ENCODE measurements at regions not wholly inside any gene's neighbourhood (a gene's known extent, or its start where the extent isn't known, plus 50 kb on each side); places are given as distances from the start of the nearest gene placed in this dataset.

DNA sequence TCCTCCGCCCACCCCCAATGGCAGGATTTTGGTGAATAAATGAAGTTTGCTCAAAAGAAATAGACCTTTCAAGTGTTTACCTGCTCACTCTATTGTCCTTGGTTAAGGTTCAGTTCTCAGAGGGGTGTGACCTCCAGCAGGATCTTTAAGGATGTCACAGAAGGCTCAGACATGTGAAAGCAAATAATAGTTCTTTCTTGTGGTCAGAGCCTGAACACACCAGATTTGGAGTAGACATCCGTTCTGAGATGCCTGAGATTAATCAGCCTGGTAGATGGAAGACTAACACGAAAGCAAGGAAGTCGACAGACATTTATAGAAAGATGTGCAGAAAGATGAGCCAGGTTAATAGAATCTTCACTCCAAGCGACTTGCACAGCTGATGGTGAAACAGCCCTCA, 557.9 kb upstream of the CDH11 start:
- H3K27me3 ChIP-seq, result no peaks in the 10 kb centered on the region
- no peaks in the 10 kb centered on the region for H3K36me3 ChIP-seq
- H3K27ac ChIP-seq, result no peak overlapping the region
- H3K4me1 ChIP-seq, result no peaks in the 10 kb centered on the region
- H3K9me3 ChIP-seq, result no peaks in the 10 kb centered on the region
- TF ChIP-seq POLR2A (IDR thresholded peaks at IDR 0.05), result no peak
- TF ChIP-seq, protein P1, sequence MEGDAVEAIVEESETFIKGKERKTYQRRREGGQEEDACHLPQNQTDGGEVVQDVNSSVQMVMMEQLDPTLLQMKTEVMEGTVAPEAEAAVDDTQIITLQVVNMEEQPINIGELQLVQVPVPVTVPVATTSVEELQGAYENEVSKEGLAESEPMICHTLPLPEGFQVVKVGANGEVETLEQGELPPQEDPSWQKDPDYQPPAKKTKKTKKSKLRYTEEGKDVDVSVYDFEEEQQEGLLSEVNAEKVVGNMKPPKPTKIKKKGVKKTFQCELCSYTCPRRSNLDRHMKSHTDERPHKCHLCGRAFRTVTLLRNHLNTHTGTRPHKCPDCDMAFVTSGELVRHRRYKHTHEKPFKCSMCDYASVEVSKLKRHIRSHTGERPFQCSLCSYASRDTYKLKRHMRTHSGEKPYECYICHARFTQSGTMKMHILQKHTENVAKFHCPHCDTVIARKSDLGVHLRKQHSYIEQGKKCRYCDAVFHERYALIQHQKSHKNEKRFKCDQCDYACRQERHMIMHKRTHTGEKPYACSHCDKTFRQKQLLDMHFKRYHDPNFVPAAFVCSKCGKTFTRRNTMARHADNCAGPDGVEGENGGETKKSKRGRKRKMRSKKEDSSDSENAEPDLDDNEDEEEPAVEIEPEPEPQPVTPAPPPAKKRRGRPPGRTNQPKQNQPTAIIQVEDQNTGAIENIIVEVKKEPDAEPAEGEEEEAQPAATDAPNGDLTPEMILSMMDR (IDR thresholded peaks at IDR 0.05), result no peak
- H3K4me3 ChIP-seq, result no peak overlapping the region
- no peak for DNase-seq

DNA sequence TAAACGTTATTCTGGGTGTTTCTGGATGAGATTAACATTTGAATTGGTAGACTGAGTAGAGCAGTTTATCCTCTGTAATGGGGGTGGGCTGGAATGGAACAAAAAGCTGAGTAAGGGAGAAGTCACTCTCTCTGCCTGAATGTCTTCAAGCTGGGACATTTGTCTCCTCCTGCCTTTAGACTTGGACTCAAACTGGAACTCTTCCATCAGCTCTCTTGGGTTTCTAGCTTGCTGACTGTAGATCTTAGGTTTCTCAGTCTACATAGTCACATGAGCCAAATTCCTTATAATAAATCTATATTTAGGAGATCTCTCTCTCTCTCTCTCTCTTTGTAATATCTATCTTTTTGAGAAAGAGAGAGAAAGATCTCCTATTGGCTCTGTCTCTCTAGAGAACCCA, 553.3 kb upstream of the CDH11 start:
- no peaks in the 10 kb centered on the region for H3K27me3 ChIP-seq
- H3K9me3 ChIP-seq, result no peaks in the 10 kb centered on the region
- DNase-seq, result no peak

DNA sequence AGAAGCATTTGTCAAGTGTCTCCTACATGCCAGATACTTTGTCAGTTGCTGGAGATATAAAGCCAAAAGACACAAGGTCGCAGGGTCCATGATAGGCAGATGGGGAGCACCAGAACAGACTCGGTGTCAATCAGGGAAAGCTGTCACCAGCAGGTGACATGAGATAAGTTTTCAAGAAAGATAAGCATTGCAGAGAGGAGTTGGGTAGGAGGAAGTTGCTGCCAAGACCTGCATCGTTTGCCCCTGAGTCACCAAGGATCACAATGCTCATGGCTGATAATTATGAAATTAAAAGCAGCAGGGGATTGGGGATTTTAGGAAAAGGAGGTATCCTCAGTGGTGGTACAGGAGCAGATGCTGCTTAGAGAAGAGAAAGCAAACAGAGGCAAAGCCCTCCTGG, 551.1 kb upstream of the CDH11 start:
- DNase-seq, result no peak
- H3K36me3 ChIP-seq, result no peaks in the 10 kb centered on the region
- no peak overlapping the region for H3K4me3 ChIP-seq
- H3K9me3 ChIP-seq, result no peaks in the 10 kb centered on the region
- H3K27me3 ChIP-seq, result no peaks in the 10 kb centered on the region
- H3K27ac ChIP-seq, result no peak overlapping the region
- no peak for TF ChIP-seq POLR2A (IDR thresholded peaks at IDR 0.05)
- TF ChIP-seq, protein P1 (IDR thresholded peaks at IDR 0.05), result no peak
- H3K4me1 ChIP-seq, result no peaks in the 10 kb centered on the region

More for the DNA sequence above, 553.3 kb upstream of the CDH11 start:
- no peaks in the 10 kb centered on the region for H3K36me3 ChIP-seq
- no peak overlapping the region for H3K27ac ChIP-seq
- H3K4me1 ChIP-seq, result no peaks in the 10 kb centered on the region
- no peak overlapping the region for H3K4me3 ChIP-seq
- TF ChIP-seq, protein P1 (IDR thresholded peaks at IDR 0.05), result no peak
- TF ChIP-seq POLR2A (IDR thresholded peaks at IDR 0.05), result no peak

DNA sequence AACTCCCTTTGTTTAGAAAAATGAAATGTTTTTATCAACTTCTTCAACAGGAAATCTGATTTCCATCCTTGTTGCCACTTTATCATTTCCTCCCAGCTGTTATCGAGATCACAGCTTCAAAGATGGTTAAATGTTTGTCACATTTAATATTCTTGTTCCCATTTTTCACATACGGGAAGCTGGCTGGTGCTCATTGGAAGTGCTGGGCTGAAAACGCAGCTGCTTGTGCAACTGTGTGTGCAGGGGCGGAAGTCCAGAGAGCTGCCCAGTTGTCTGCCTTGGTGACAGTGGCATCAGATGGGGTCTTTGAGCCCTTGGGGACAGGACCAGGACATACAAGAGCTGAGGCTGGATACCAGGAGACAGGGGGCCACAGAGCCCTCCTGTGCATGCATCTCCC, 549.2 kb upstream of the CDH11 start:
- DNase-seq, result no peak
- no peaks in the 10 kb centered on the region for H3K9me3 ChIP-seq
- no peaks in the 10 kb centered on the region for H3K27me3 ChIP-seq
- H3K27ac ChIP-seq, result no peak overlapping the region
- no peak for TF ChIP-seq POLR2A (IDR thresholded peaks at IDR 0.05)
- TF ChIP-seq, protein P1 (IDR thresholded peaks at IDR 0.05), result no peak
- no peaks in the 10 kb centered on the region for H3K4me1 ChIP-seq
- H3K4me3 ChIP-seq, result no peak overlapping the region
- no peaks in the 10 kb centered on the region for H3K36me3 ChIP-seq

DNA sequence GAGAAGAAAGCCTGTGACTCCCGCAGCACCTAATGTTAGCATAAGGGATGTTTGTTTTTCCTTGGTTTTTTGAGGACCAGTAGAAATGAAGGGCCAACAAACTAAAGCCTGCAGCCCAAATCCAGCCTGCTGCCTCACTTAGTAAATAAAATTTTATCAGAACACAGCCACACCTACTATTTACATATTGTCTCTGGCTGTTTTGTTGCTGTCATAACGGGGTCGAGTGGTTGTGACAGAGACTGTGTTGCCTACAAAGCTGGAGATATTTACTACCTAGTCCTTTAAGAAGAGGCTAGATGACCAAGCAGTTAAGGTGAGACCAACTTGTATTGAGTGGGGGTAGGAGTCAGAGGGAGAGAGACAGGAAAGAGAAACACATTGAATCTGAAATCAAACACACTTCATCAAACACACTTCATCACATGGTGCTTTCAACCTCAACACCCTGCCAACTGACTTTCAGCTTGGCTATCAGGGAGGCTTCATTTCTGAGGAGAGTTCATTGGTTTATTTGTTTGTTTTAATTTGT, 546.3 kb upstream of the CDH11 start:
- Histone ChIP-seq H3K27me3 (no peaks in the 10 kb centered on the region), H3K4me3 (no peak overlapping the region), H3K27ac (no peak overlapping the region), H3K4me1 (no peaks in the 10 kb centered on the region), H3K36me3 (no peaks in the 10 kb centered on the region), H3K9me3 (no peaks in the 10 kb centered on the region)
- DNase-seq, result no peak
- no peak for TF ChIP-seq POLR2A (IDR thresholded peaks at IDR 0.05)
- TF ChIP-seq, protein P1 (IDR thresholded peaks at IDR 0.05), result no peak

DNA sequence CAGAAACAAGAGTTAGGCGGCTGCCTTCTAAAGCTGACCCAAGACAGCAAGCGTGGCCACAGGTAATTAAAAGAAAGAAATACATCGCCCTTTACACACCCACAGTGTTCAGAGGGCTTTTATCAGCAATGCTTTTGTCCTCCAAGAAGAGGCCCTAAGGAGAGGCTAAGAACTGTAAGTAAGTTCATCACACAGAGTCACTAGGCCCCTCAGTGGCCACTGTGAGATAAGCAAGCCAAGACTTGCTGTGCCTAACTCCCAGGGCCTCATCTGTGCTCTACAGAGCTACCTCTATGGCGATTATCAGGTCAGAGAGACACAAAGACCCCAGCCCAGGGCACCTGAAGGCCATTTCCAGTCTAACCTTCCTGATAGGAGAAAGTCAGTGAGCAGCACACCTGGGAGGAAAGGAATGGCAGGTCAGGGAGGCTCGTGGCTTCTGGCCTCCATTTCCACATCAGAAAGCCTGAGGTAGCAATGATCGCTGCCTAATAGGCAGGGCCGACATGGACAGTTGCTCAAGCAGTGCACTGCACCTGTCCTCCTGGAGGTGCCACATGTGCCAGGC, 545.2 kb upstream of the CDH11 start:
- H3K27ac ChIP-seq, result no peak overlapping the region
- H3K9me3 ChIP-seq, result no peaks in the 10 kb centered on the region
- no peak for DNase-seq
- no peaks in the 10 kb centered on the region for H3K36me3 ChIP-seq
- H3K4me1 ChIP-seq, result no peaks in the 10 kb centered on the region
- H3K4me3 ChIP-seq, result no peak overlapping the region
- no peak for TF ChIP-seq POLR2A (IDR thresholded peaks at IDR 0.05)
- TF ChIP-seq, protein P1 (IDR thresholded peaks at IDR 0.05), result no peak
- no peaks in the 10 kb centered on the region for H3K27me3 ChIP-seq

Measured in Peyer's patch (tissue), 4 donors.